CD8-positive, alpha-beta memory T cell (primary cell): ENCODE measurements at regions not wholly inside any gene's neighbourhood (a gene's known extent, or its start where the extent isn't known, plus 50 kb on each side); places are given as distances from the start of the nearest gene placed in this dataset.
"Not testable (repeated sequence)": the region's sequence is repeated elsewhere in the genome, so short reads cannot be mapped to it uniquely, and the experiment has no call there.

Experiments
- CTCF ChIA-PET: fragments of 350-600 bp; sonication (Branson Sonifier 250); formaldehyde crosslinking; loops from one replicate; lab custom pipeline; 2021; ENCODE audit warnings: antibody characterized with exemption; lab: Charles Lee
- POLR2A ChIA-PET: fragments of 350-600 bp; sonication (Branson Sonifier 250); formaldehyde crosslinking; loops from one replicate; lab custom pipeline; 2021; ENCODE audit warnings: antibody characterized with exemption; lab: Charles Lee
- DNase-seq, 5 donors: peaks; one replicate each; pipeline versions ENCODE4 v3.0.0 to v3.0.0-alpha.2; 2020 to 2022; ENCODE audit warnings: mixed read lengths in 1 of 5
- H3K27ac ChIP-seq: one replicate; pipeline ENCODE4 v1.7.0; 2013; ENCODE audit warnings: low read depth, mild to moderate bottlenecking, low read length, moderate library complexity
- H3K27me3 ChIP-seq: 2 replicates; pipeline ENCODE4 v1.7.0; 2013; ENCODE audit warnings: low read length, mild to moderate bottlenecking; ENCODE audit not compliant: insufficient read depth, poor library complexity, severe bottlenecking
- H3K36me3 ChIP-seq: 2 replicates; pipeline ENCODE4 v1.7.0; 2013; ENCODE audit warnings: mild to moderate bottlenecking, low read length, moderate library complexity; ENCODE audit not compliant: insufficient read depth
- H3K4me1 ChIP-seq: 2 replicates; pipeline ENCODE4 v1.7.0; 2013; ENCODE audit warnings: mild to moderate bottlenecking, low read length, moderate library complexity; ENCODE audit not compliant: insufficient read depth
- H3K4me3 ChIP-seq: 2 replicates; pipeline ENCODE4 v1.7.0; 2013; ENCODE audit warnings: mild to moderate bottlenecking, low read length
- H3K9me3 ChIP-seq: 2 replicates; pipeline ENCODE4 v1.7.0; 2013; ENCODE audit warnings: mild to moderate bottlenecking, low read length
- H3K27ac Mint-ChIP-seq, 8 donors: one replicate each; pipeline ENCODE4 v1.8.0; 2020 to 2021; ENCODE audit warnings: mixed read lengths in 8 of 8, mild to moderate bottlenecking in 6 of 8, inconsistent platforms in 3 of 8, moderate library complexity in 3 of 8
- H3K27me3 Mint-ChIP-seq, 2 donors: one replicate each; pipeline ENCODE4 v1.8.0; 2020 to 2021; ENCODE audit warnings: mixed read lengths in 2 of 2, mild to moderate bottlenecking in 1 of 2, moderate library complexity in 1 of 2
- H3K36me3 Mint-ChIP-seq, 3 donors: one replicate each; pipeline ENCODE4 v1.8.0; 2020 to 2021; ENCODE audit warnings: mixed read lengths in 3 of 3, inconsistent platforms in 1 of 3, mild to moderate bottlenecking in 1 of 3
- H3K4me1 Mint-ChIP-seq, 3 donors: one replicate each; pipeline ENCODE4 v1.8.0; 2020 to 2021; ENCODE audit warnings: mixed read lengths in 3 of 3, inconsistent platforms in 1 of 3, mild to moderate bottlenecking in 1 of 3
- H3K4me3 Mint-ChIP-seq, 7 donors: one replicate each; pipeline ENCODE4 v1.8.0; 2020 to 2021; ENCODE audit warnings: mixed read lengths in 7 of 7, mild to moderate bottlenecking in 6 of 7, moderate library complexity in 4 of 7, inconsistent platforms in 2 of 7
- H3K9me3 Mint-ChIP-seq, 5 donors: one replicate each; pipeline ENCODE4 v1.8.0; 2020 to 2022; ENCODE audit warnings: mixed read lengths in 5 of 5, mild to moderate bottlenecking in 3 of 5, moderate library complexity in 2 of 5, inconsistent platforms in 1 of 5

DNA sequence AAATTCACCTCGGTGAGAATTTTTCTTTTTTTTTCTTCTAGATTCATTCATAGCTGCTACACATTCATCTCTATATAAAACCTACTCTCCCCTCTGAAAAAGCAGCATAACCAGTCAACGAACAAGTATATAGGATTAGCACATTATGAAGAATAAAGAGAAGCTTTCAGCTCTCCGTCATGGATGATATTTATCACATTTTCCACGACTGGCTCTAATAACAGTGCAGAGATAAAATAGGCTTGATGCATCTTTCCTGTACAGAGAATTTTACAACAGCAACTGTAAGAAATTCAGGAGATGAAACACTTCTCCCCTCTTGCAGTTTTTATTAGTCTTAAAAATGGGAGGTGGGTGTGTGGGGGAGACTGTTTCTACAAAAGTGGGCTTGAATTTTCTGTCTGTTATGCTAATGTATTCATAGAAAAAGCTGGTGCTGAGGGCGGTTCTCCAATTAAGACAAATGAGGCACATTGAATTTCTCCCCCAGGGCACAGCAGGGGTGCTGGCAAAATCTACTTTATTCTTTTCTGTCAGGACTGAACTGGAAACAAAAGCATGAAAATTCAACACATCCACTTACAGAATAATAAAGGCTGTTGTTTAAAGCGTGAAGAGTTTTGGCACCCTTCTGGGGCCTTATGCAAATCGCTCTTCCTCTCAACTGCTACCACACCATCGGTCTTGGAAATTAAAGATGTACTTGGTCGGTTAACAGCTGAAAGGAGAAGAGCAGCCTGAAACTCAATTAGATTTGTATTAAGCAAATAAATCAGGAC is 233.9 kb upstream of the ZNF608 start:
- H3K27me3 ChIP-seq = no peaks in the 10 kb centered on the region
- Mint-ChIP-seq H3K4me1 (no peaks in the 10 kb centered on the region), H3K36me3 (no peaks in the 10 kb centered on the region), H3K27ac (no peak overlapping the region), H3K4me3 (no peak overlapping the region), H3K27me3 (no peaks in the 10 kb centered on the region), H3K9me3 (peaks cover 0 to 9% (median 5%) of the 10 kb centered on the region in 5 donors)
- no peaks in the 10 kb centered on the region for H3K9me3 ChIP-seq
- no peak for DNase-seq
- CTCF ChIA-PET = no interaction called here
- H3K36me3 ChIP-seq = no peaks in the 10 kb centered on the region
- no peak overlapping the region for H3K4me3 ChIP-seq
- POLR2A ChIA-PET = no interaction called here
- no peak overlapping the region for H3K27ac ChIP-seq
- no peaks in the 10 kb centered on the region for H3K4me1 ChIP-seq

- H3K27ac ChIP-seq = no peak overlapping the region
- POLR2A ChIA-PET = no interaction called here
- DNase-seq = no peak
- no peaks in the 10 kb centered on the region for H3K36me3 Mint-ChIP-seq
- H3K9me3 Mint-ChIP-seq = peaks cover 0 to 21% (median 8%) of the 10 kb centered on the region in 5 donors
- no peaks in the 10 kb centered on the region for H3K9me3 ChIP-seq
- H3K4me1 ChIP-seq = no peaks in the 10 kb centered on the region
- no peaks in the 10 kb centered on the region for H3K27me3 Mint-ChIP-seq
- no peak overlapping the region for H3K4me3 Mint-ChIP-seq
- no peaks in the 10 kb centered on the region for H3K4me1 Mint-ChIP-seq
- H3K27me3 ChIP-seq = no peaks in the 10 kb centered on the region
- no peaks in the 10 kb centered on the region for H3K36me3 ChIP-seq
- H3K4me3 ChIP-seq = no peak overlapping the region
- H3K27ac Mint-ChIP-seq = no peak overlapping the region
- CTCF ChIA-PET = no interaction called here
Measured at GRCh38 chr5:124981901-124982300, 235.5 kb upstream of the ZNF608 start.

DNA sequence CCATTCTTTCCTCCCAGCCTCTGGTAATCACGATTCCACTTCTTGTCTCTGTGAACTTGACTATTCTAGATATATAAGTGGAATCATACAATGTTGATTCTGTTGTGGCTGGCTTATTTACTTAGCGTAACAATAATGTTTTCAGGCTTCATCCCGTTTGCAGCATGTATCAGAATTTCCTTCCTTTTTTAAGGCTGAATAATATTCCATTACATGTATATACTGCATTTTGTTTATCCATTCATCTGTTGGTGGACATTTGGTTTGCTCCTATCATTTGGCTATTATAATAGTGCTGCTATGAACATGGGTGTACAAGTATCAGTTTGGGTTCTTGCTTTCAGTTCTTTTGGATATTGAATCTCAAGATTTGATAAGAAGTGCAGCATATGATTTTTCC is 239.7 kb upstream of the ZNF608 start:
- Histone ChIP-seq H3K4me1 (no peaks in the 10 kb centered on the region), H3K36me3 (no peaks in the 10 kb centered on the region), H3K4me3 (no peak overlapping the region), H3K9me3 (no peaks in the 10 kb centered on the region), H3K27me3 (no peaks in the 10 kb centered on the region), H3K27ac (no peak overlapping the region)
- Mint-ChIP-seq H3K27ac (no peak overlapping the region), H3K36me3 (no peaks in the 10 kb centered on the region), H3K9me3 (peaks cover 3 to 17% (median 9%) of the 10 kb centered on the region in 5 donors), H3K27me3 (no peaks in the 10 kb centered on the region), H3K4me3 (no peak overlapping the region), H3K4me1 (no peaks in the 10 kb centered on the region)
- CTCF ChIA-PET = no interaction called here
- POLR2A ChIA-PET = no interaction called here
- no peak for DNase-seq

DNA sequence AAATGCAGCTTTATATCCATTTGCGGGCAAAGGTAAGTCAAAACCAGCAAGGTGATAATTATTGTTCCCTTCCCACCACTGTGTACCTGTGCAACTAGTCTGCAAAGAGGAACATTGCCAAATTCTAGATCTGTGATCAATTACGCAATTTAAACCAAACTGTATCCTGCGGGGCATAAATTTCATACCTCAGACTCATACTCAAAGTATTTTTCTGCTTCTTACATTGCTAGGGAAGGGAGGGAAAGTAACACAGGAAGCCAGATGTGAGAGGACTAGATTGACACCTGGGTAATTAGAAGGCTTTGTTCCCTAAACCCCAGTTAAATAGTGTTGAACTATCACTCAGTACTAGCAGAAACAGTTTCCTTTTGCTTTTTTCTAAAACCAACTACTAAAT is 240.2 kb upstream of the ZNF608 start:
- Histone ChIP-seq H3K4me1 (no peaks in the 10 kb centered on the region), H3K27me3 (no peaks in the 10 kb centered on the region), H3K9me3 (no peaks in the 10 kb centered on the region), H3K27ac (no peak overlapping the region), H3K4me3 (no peak overlapping the region), H3K36me3 (no peaks in the 10 kb centered on the region)
- no peak overlapping the region for H3K4me3 Mint-ChIP-seq
- ChIA-PET POLR2A (no interaction called here), CTCF (no interaction called here)
- peaks cover 3 to 17% (median 9%) of the 10 kb centered on the region in 5 donors for H3K9me3 Mint-ChIP-seq
- H3K36me3 Mint-ChIP-seq = no peaks in the 10 kb centered on the region
- peak overlapping the region in 2 of 8 donors; percentile 19 to 58 for H3K27ac Mint-ChIP-seq
- H3K27me3 Mint-ChIP-seq = no peaks in the 10 kb centered on the region
- H3K4me1 Mint-ChIP-seq = no peaks in the 10 kb centered on the region
- peak in 1 of 5 donors; percentile 2 for DNase-seq

- H3K4me3 ChIP-seq, H3K4me3 Mint-ChIP-seq, H3K27me3 Mint-ChIP-seq, H3K27me3 ChIP-seq, H3K27ac Mint-ChIP-seq, H3K36me3 ChIP-seq, POLR2A ChIA-PET, H3K4me1 Mint-ChIP-seq, H3K27ac ChIP-seq, CTCF ChIA-PET, DNase-seq, H3K4me1 ChIP-seq, H3K9me3 ChIP-seq, H3K36me3 Mint-ChIP-seq: not testable (repeated sequence)
- H3K9me3 Mint-ChIP-seq = peaks cover 3 to 20% (median 9%) of the 10 kb centered on the region in 5 donors
Measured at GRCh38 chr5:124987786-124988185, 241.3 kb upstream of the ZNF608 start.

GRCh38 chr5:124990723-124991122 is 244.3 kb upstream of the ZNF608 start:
- ChIA-PET POLR2A (no interaction called here), CTCF (no interaction called here)
- no peak for DNase-seq
- peaks cover 3 to 12% (median 8%) of the 10 kb centered on the region in 5 donors for H3K9me3 Mint-ChIP-seq
- Histone ChIP-seq H3K27me3 (no peaks in the 10 kb centered on the region), H3K4me1 (no peaks in the 10 kb centered on the region), H3K4me3 (no peak overlapping the region), H3K27ac (no peak overlapping the region), H3K9me3 (no peaks in the 10 kb centered on the region), H3K36me3 (no peaks in the 10 kb centered on the region)
- H3K4me3 Mint-ChIP-seq = no peak overlapping the region
- H3K27me3 Mint-ChIP-seq = no peaks in the 10 kb centered on the region
- H3K4me1 Mint-ChIP-seq = no peaks in the 10 kb centered on the region
- H3K36me3 Mint-ChIP-seq = no peaks in the 10 kb centered on the region
- H3K27ac Mint-ChIP-seq = no peak overlapping the region

- Mint-ChIP-seq H3K36me3 (no peaks in the 10 kb centered on the region), H3K27me3 (no peaks in the 10 kb centered on the region), H3K4me1 (no peaks in the 10 kb centered on the region), H3K4me3 (no peak overlapping the region), H3K27ac (no peak overlapping the region), H3K9me3 (peaks cover 0 to 9% (median 7%) of the 10 kb centered on the region in 5 donors)
- ChIA-PET POLR2A (no interaction called here), CTCF (no interaction called here)
- Histone ChIP-seq H3K9me3 (no peaks in the 10 kb centered on the region), H3K4me1 (no peaks in the 10 kb centered on the region), H3K27me3 (no peaks in the 10 kb centered on the region), H3K4me3 (no peak overlapping the region), H3K36me3 (no peaks in the 10 kb centered on the region), H3K27ac (no peak overlapping the region)
- no peak for DNase-seq
Measured at GRCh38 chr5:124995421-124995820, 249.0 kb upstream of the ZNF608 start.

GRCh38 chr5:124996023-124996763 is 249.8 kb upstream of the ZNF608 start:
- H3K9me3 Mint-ChIP-seq = peaks cover 3 to 7% (median 7%) of the 10 kb centered on the region in 5 donors
- no peak overlapping the region for H3K4me3 Mint-ChIP-seq
- H3K27ac Mint-ChIP-seq = no peak overlapping the region
- DNase-seq = no peak
- CTCF ChIA-PET = no interaction called here
- H3K27me3 Mint-ChIP-seq = no peaks in the 10 kb centered on the region
- no peaks in the 10 kb centered on the region for H3K36me3 ChIP-seq
- H3K27me3 ChIP-seq = no peaks in the 10 kb centered on the region
- no peaks in the 10 kb centered on the region for H3K36me3 Mint-ChIP-seq
- H3K4me3 ChIP-seq = no peak overlapping the region
- no peak overlapping the region for H3K27ac ChIP-seq
- no peaks in the 10 kb centered on the region for H3K9me3 ChIP-seq
- POLR2A ChIA-PET = no interaction called here
- no peaks in the 10 kb centered on the region for H3K4me1 ChIP-seq
- H3K4me1 Mint-ChIP-seq = no peaks in the 10 kb centered on the region
